ENCODE measurements at regions not wholly inside any gene's neighbourhood (a gene's known extent, or its start where the extent isn't known, plus 50 kb on each side); places are given as distances from the start of the nearest gene placed in this dataset.

DNA sequence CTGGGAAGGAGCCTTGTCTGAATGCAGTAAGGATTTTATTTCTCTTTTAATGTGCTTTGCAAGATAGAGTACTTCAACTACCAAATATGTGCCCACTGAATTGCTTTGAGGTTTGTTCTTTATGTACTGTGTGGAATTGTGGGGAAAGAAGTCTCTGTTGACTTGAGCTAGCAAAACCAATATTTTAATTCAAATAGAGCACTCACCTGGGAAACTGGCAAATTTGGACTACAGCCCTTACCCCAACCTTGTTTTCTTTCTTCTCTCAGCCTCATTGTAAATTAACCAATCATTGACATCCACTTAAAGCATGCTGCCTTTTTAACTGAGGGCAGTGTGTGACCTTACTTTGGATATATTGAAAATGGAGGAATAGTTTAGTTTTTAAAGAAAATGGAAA lies 409.0 kb downstream of the SPATA31D1 start:
- no peak for TF ChIP-seq POLR2A (IDR thresholded peaks at IDR 0.05)
- TF ChIP-seq, protein P1, sequence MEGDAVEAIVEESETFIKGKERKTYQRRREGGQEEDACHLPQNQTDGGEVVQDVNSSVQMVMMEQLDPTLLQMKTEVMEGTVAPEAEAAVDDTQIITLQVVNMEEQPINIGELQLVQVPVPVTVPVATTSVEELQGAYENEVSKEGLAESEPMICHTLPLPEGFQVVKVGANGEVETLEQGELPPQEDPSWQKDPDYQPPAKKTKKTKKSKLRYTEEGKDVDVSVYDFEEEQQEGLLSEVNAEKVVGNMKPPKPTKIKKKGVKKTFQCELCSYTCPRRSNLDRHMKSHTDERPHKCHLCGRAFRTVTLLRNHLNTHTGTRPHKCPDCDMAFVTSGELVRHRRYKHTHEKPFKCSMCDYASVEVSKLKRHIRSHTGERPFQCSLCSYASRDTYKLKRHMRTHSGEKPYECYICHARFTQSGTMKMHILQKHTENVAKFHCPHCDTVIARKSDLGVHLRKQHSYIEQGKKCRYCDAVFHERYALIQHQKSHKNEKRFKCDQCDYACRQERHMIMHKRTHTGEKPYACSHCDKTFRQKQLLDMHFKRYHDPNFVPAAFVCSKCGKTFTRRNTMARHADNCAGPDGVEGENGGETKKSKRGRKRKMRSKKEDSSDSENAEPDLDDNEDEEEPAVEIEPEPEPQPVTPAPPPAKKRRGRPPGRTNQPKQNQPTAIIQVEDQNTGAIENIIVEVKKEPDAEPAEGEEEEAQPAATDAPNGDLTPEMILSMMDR (IDR thresholded peaks at IDR 0.05) = no peak
- no peak for TF ChIP-seq POLR2AphosphoS5 (IDR thresholded peaks at IDR 0.05)
- TF ChIP-seq EP300 (IDR thresholded peaks at IDR 0.05) = no peak

Measured in suprapubic skin (tissue), 4 donors.